ENCODE measurements at regions not wholly inside any gene's neighbourhood (a gene's known extent, or its start where the extent isn't known, plus 50 kb on each side); places are given as distances from the start of the nearest gene placed in this dataset.

- TF ChIP-seq CTCF (conservative IDR thresholded peaks at IDR 0.05 in 1 of 2, IDR thresholded peaks at IDR 0.05 in 1 of 2; ENCODE audit: low read depth in 1 of 2, low read length in 2 of 2) (no peak), EZH2 (IDR thresholded peaks at IDR 0.05; ENCODE audit: low read length, missing control alignments) (no peak)
Observed at GRCh38 chr7:28318101-28318762, 94.1 kb upstream of the CREB5 start.
